ENCODE measurements at regions not wholly inside any gene's neighbourhood (a gene's known extent, or its start where the extent isn't known, plus 50 kb on each side); places are given as distances from the start of the nearest gene placed in this dataset.

DNA sequence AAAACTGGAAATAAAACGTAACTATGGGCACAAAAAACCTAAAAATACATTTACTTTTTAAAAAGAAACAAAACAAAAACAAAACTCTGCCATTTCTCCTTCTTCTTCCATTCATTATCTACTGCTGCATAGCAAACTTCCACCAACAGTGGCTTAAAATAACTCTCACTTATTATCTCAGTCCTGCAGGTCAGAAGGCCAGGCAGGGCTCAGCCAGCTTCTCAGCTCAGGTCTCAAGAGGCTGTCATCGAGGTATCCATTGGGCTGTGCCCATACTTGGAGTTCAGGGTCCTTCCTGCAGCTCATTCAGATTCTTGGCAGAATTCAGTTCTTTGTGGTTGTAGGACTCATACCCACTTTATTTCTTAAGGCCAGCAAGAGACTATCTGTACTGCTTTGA lies 352.7 kb upstream of the PLD5 start:
- TF ChIP-seq, protein P1, sequence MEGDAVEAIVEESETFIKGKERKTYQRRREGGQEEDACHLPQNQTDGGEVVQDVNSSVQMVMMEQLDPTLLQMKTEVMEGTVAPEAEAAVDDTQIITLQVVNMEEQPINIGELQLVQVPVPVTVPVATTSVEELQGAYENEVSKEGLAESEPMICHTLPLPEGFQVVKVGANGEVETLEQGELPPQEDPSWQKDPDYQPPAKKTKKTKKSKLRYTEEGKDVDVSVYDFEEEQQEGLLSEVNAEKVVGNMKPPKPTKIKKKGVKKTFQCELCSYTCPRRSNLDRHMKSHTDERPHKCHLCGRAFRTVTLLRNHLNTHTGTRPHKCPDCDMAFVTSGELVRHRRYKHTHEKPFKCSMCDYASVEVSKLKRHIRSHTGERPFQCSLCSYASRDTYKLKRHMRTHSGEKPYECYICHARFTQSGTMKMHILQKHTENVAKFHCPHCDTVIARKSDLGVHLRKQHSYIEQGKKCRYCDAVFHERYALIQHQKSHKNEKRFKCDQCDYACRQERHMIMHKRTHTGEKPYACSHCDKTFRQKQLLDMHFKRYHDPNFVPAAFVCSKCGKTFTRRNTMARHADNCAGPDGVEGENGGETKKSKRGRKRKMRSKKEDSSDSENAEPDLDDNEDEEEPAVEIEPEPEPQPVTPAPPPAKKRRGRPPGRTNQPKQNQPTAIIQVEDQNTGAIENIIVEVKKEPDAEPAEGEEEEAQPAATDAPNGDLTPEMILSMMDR (optimal IDR thresholded peaks at IDR 0.05 in 1 of 3, IDR thresholded peaks at IDR 0.05 in 1 of 3, conservative IDR thresholded peaks at IDR 0.05 in 1 of 3; ENCODE audit: extremely low read depth in 1 of 3, insufficient read depth in 2 of 3, low read length in 3 of 3) = no peak
- no peak for TF ChIP-seq EZH2 (IDR thresholded peaks at IDR 0.05; ENCODE audit: low read length)

All from keratinocyte (primary cell).